Fibroblast of lung (primary cell): ENCODE measurements at regions not wholly inside any gene's neighbourhood (a gene's known extent, or its start where the extent isn't known, plus 50 kb on each side); places are given as distances from the start of the nearest gene placed in this dataset.

Experiments used
- CTCF ChIP-seq, 2 donors: IDR thresholded peaks in 1 of 2; conservative IDR thresholded peaks in 1 of 2; 1 replicate in 1 of 2; 2 replicates in 1 of 2; pipeline ENCODE4 v1.5.1; 2011 to 2012; ENCODE audit warnings: low read length in 2 of 2, control low read depth in 1 of 2, inconsistent platforms in 1 of 2, low read depth in 1 of 2, mild to moderate bottlenecking in 1 of 2
- EZH2 ChIP-seq: IDR thresholded peaks from 2 replicates; pipeline ENCODE4 v1.5.1; 2012; ENCODE audit warnings: low read length, control low read depth, mild to moderate bottlenecking; ENCODE audit errors: missing control alignments

DNA sequence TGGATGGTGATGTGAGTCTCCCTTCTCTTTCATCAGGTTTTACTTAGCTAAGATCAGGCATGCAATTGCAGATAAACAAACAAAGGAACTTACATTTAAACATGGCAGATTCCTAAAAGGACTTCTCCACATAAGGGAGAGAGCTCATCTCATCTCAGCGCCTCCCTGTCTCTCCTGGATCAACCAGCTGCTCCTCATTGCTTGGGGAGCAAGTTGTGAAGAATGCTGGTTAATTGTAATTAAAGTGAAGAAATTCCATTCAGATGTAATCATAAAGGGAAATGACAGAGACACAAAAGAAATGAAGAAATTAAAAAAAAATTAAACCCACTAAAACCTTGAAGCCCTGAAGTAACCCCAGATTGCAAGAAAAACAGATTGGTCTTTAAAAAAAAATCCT lies 104.4 kb upstream of the DIO2 start:
- TF ChIP-seq CTCF (conservative IDR thresholded peaks at IDR 0.05 in 1 of 2, IDR thresholded peaks at IDR 0.05 in 1 of 2; ENCODE audit: low read depth in 1 of 2, low read length in 2 of 2) = no peak
- TF ChIP-seq EZH2 = no peak
